HCT116 (cell line): ENCODE measurements at regions not wholly inside any gene's neighbourhood (a gene's known extent, or its start where the extent isn't known, plus 50 kb on each side); places are given as distances from the start of the nearest gene placed in this dataset.
A peak's percentile ranks its signal among the peaks of the same experiment; 100 is the strongest.
"Not testable (repeated sequence)": the region's sequence is repeated elsewhere in the genome, so short reads cannot be mapped to it uniquely, and the experiment has no call there.

Experiments
- ATAC-seq: fragments of 200-7000 bp; cut with Tn5 transposase; 2 replicates; pipeline ENCODE4 v1.9.1; 2020; ENCODE audit warnings: mild to moderate bottlenecking, moderate library complexity
- BruUV-seq: library from RNA; stranded (reverse); fragments of 400-500 nt; replicated peaks from 2 replicates; lab custom pipeline; 2021; lab: Mats Ljungman, UMichigan
- CTCF ChIA-PET: fragments of 300-600 bp; sonication (Branson Sonifier 250); formaldehyde crosslinking; loops from one replicate; lab custom pipeline; 2021; ENCODE audit warnings: antibody characterized with exemption; lab: Charles Lee
- POLR2A ChIA-PET: fragments of 300-600, 350-600 bp; sonication (Branson Sonifier 250); formaldehyde crosslinking; loops from one replicate; lab custom pipeline; 2021; ENCODE audit warnings: antibody characterized with exemption; lab: Charles Lee
- RAD21 ChIA-PET, 2 experiments: fragments of 300-600 bp; sonication (Branson Sonifier 250); formaldehyde crosslinking; loops; one replicate each; lab custom pipeline; 2023; ENCODE audit warnings: low total read pairs in 2 of 2; ENCODE audit not compliant: uncharacterized antibody in 2 of 2, unreplicated experiment in 2 of 2, low non-redundant PET in 1 of 2; lab: Charles Lee
- DNase-seq: peaks from one replicate; pipeline ENCODE4 v3.0.0-alpha.2; 2010; ENCODE audit warnings: low read depth, low spot score
- H2AFZ ChIP-seq: fragments of 200-600 bp; shearing (Covaris generic), sonication (generic); 2 replicates; pipeline ENCODE4 v1.6.1; 2017; ENCODE audit warnings: low read depth, mixed run types, mixed read lengths, antibody characterized with exemption, low read length; ENCODE audit not compliant: poor library complexity, severe bottlenecking
- H3K27ac ChIP-seq: 2 replicates; pipeline ENCODE4 v1.5.1; 2012; ENCODE audit warnings: low read depth, low read length
- H3K27me3 ChIP-seq: fragments of 200-600 bp; sonication (generic); 2 replicates; pipeline ENCODE4 v1.6.1; 2016; ENCODE audit warnings: mixed run types, low read length, mixed read lengths; ENCODE audit not compliant: insufficient read depth
- H3K36me3 ChIP-seq, 2 experiments: fragments of 200-500 bp in 1 of 2; fragments of 200-600 bp in 1 of 2; sonication (Bioruptor generic) in 1 of 2; sonication (generic) in 1 of 2; 2 replicates each; pipeline versions ENCODE4 v1.5.1 to v1.6.1; 2014 to 2016; ENCODE audit warnings: low read length in 2 of 2, inconsistent platforms in 1 of 2, mixed read lengths in 1 of 2, mixed run types in 1 of 2; ENCODE audit not compliant: insufficient read depth in 2 of 2, control insufficient read depth in 1 of 2
- H3K4me1 ChIP-seq, 2 experiments: fragments of 200-600 bp in 1 of 2; sonication (generic) in 1 of 2; 2 replicates each; pipeline versions ENCODE4 v1.5.1 to v1.6.1; 2012 to 2017; ENCODE audit warnings: low read length in 2 of 2, inconsistent platforms in 1 of 2, mild to moderate bottlenecking in 1 of 2, mixed read lengths in 1 of 2, mixed run types in 1 of 2, moderate library complexity in 1 of 2; ENCODE audit not compliant: insufficient read depth in 2 of 2, control insufficient read depth in 1 of 2
- H3K4me2 ChIP-seq: fragments of 200-600 bp; sonication (generic); 2 replicates; pipeline ENCODE4 v1.6.1; 2017; ENCODE audit warnings: mixed run types, low read length, mixed read lengths
- H3K4me3 ChIP-seq, 2 experiments: fragments of 200-600 bp in 1 of 2; sonication (generic) in 1 of 2; replicated peaks in 1 of 2; 2 replicates each; pipeline ENCODE4 v1.5.1; 2011 to 2016; ENCODE audit warnings: low read length in 2 of 2, control low read depth in 1 of 2, low read depth in 1 of 2, mild to moderate bottlenecking in 1 of 2, mixed read lengths in 1 of 2, mixed run types in 1 of 2
- H3K79me2 ChIP-seq: fragments of 200-600 bp; sonication (generic); 2 replicates; pipeline ENCODE4 v1.6.1; 2017; ENCODE audit warnings: mild to moderate bottlenecking, mixed run types, low read length, moderate library complexity, mixed read lengths; ENCODE audit not compliant: insufficient read depth
- H3K9ac ChIP-seq: fragments of 200-600 bp; sonication (generic); 2 replicates; pipeline ENCODE4 v1.6.1; 2016; ENCODE audit warnings: low read length, mixed read lengths
- H3K9me2 ChIP-seq: fragments of 200-600 bp; sonication (generic), shearing (Covaris generic); 2 replicates; pipeline ENCODE4 v1.6.1; 2017; ENCODE audit warnings: mixed run types, mild to moderate bottlenecking, moderate library complexity; ENCODE audit not compliant: insufficient read depth
- H3K9me3 ChIP-seq, 2 experiments: fragments of 200-500 bp in 1 of 2; fragments of 200-600 bp in 1 of 2; sonication (Bioruptor generic) in 1 of 2; sonication (generic) in 1 of 2; 2 replicates each; pipeline ENCODE4 v1.6.1; 2014 to 2017; ENCODE audit warnings: low read length in 2 of 2, mixed read lengths in 2 of 2, inconsistent platforms in 1 of 2, low read depth in 1 of 2, mild to moderate bottlenecking in 1 of 2, mixed run types in 1 of 2, moderate library complexity in 1 of 2; ENCODE audit not compliant: control insufficient read depth in 1 of 2, insufficient read depth in 1 of 2
- H4K20me1 ChIP-seq: fragments of 200-600 bp; sonication (generic), shearing (Covaris generic); 2 replicates; pipeline ENCODE4 v1.6.1; 2017; ENCODE audit warnings: mixed run types, mild to moderate bottlenecking, moderate library complexity; ENCODE audit not compliant: insufficient read depth
- CBX3 ChIP-seq: IDR thresholded peaks from 2 replicates; pipeline ENCODE4 v1.6.1; 2012; ENCODE audit warnings: low read depth
- EZH2phosphoT487 ChIP-seq: fragments of 200-600 bp; IDR thresholded peaks from 2 replicates; pipeline ENCODE4 v1.6.1; 2018; ENCODE audit warnings: antibody characterized with exemption, borderline replicate concordance
- MAX ChIP-seq: IDR thresholded peaks from 2 replicates; pipeline ENCODE4 v1.6.1; 2012
- POLR2A ChIP-seq: IDR thresholded peaks from 2 replicates; pipeline ENCODE4 v1.7.0; 2011; ENCODE audit warnings: borderline replicate concordance; ENCODE audit not compliant: insufficient read depth, insufficient read length; ENCODE audit errors: extremely low read depth
- POLR2AphosphoS5 ChIP-seq: IDR thresholded peaks from 2 replicates; pipeline ENCODE4 v1.6.1; 2011; ENCODE audit warnings: mild to moderate bottlenecking, low read depth, low read length, moderate library complexity
- RAD21 ChIP-seq: IDR thresholded peaks from 2 replicates; pipeline ENCODE4 v1.6.1; 2012; ENCODE audit warnings: low read depth, mild to moderate bottlenecking
- SIN3A ChIP-seq: IDR thresholded peaks from 2 replicates; pipeline ENCODE4 v1.6.1; 2012; ENCODE audit warnings: low read depth
- SRF ChIP-seq: IDR thresholded peaks from 2 replicates; pipeline ENCODE4 v1.6.1; 2012; ENCODE audit warnings: low read depth
- YY1 ChIP-seq: IDR thresholded peaks from 2 replicates; pipeline ENCODE4 v1.6.1; 2011; ENCODE audit warnings: low read length, low read depth, moderate library complexity, mild to moderate bottlenecking; ENCODE audit not compliant: insufficient replicate concordance; ENCODE audit errors: extremely low read depth
- ZNF274 ChIP-seq: fragments of 200-500 bp; sonication (Bioruptor generic); IDR thresholded peaks from 2 replicates; pipeline ENCODE4 v1.6.1; 2014; ENCODE audit warnings: mild to moderate bottlenecking, low read depth, low read length, inconsistent platforms
- intact Hi-C: fragments of 100-400 bp; cut with micrococcal nuclease; formaldehyde crosslinking; loops from 2 replicates; pipeline ENCODE4 v1.10.0; 2022
- TF ChIP-seq, protein P1 (sequence below), 3 experiments: fragments of 200-600 bp in 1 of 3; sonication (generic) in 1 of 3; IDR thresholded peaks in 2 of 3; conservative IDR thresholded peaks in 1 of 3; 2 replicates each; pipeline ENCODE4 v1.5.1; 2012 to 2017; ENCODE audit warnings: low read depth in 2 of 3, low read length in 2 of 3, antibody characterized with exemption in 1 of 3, borderline replicate concordance in 1 of 3, control low read depth in 1 of 3, mild to moderate bottlenecking in 1 of 3, mixed read lengths in 1 of 3, mixed run types in 1 of 3, moderate library complexity in 1 of 3; ENCODE audit not compliant: insufficient read depth in 1 of 3

DNA sequence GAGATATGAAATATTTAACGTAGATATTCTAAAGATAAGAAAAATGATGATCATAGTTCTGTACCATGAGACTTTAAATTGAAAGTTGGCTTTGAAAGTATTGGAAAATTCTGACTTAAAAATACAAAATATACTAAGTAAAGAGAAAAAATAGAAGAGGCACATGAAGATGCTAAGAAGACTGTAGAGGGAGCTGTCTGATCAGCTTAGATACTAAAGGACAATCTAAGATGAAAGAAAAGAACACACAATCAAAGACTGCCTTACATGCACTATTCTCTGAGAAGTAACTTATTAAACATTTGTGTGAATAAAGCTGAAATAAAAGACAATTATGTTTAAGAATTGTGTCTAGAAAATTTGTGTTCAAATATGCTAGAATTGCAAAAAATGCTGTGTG, 55.1 kb downstream of the RBMXL2 start:
- Histone ChIP-seq H3K9me2 (no peaks in the 10 kb centered on the region), H3K4me3 (no peak overlapping the region), H3K36me3 (no peaks in the 10 kb centered on the region), H3K79me2 (no peaks in the 10 kb centered on the region), H2AFZ (no peak overlapping the region), H3K4me1 (no peaks in the 10 kb centered on the region), H3K9ac (no peak overlapping the region), H4K20me1 (no peaks in the 10 kb centered on the region), H3K27me3 (peaks cover 29% of the 10 kb centered on the region), H3K4me2 (no peak overlapping the region), H3K27ac (no peak overlapping the region), H3K9me3 (no peaks in the 10 kb centered on the region)
- BruUV-seq, result no TSS peak
- ATAC-seq, result no peak
- RAD21 ChIA-PET, result no interaction called here
- DNase-seq, result peak; percentile 8
- intact Hi-C loops, result no loop called here
- CTCF ChIA-PET, result interaction anchor here (1.0 to 1.4 kb wide), 2 partner anchors 513 to 522 kb away, joined by 3 read pairs; no protein-coding TSS in a partner anchor
- TF ChIP-seq MAX, result no peak
- no peak for TF ChIP-seq POLR2A
- no peak for TF ChIP-seq ZNF274
- TF ChIP-seq, protein P1, sequence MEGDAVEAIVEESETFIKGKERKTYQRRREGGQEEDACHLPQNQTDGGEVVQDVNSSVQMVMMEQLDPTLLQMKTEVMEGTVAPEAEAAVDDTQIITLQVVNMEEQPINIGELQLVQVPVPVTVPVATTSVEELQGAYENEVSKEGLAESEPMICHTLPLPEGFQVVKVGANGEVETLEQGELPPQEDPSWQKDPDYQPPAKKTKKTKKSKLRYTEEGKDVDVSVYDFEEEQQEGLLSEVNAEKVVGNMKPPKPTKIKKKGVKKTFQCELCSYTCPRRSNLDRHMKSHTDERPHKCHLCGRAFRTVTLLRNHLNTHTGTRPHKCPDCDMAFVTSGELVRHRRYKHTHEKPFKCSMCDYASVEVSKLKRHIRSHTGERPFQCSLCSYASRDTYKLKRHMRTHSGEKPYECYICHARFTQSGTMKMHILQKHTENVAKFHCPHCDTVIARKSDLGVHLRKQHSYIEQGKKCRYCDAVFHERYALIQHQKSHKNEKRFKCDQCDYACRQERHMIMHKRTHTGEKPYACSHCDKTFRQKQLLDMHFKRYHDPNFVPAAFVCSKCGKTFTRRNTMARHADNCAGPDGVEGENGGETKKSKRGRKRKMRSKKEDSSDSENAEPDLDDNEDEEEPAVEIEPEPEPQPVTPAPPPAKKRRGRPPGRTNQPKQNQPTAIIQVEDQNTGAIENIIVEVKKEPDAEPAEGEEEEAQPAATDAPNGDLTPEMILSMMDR (IDR thresholded peaks at IDR 0.05 in 2 of 3, conservative IDR thresholded peaks at IDR 0.05 in 1 of 3; ENCODE audit: borderline replicate concordance in 1 of 3, insufficient read depth in 1 of 3, low read depth in 2 of 3, low read length in 2 of 3), result peak; percentile 28 to 44 (median 29); a peak in 4 of 6 replicates
- peak; percentile 47 for TF ChIP-seq RAD21
- no peak for TF ChIP-seq CBX3
- TF ChIP-seq EZH2phosphoT487, result no peak
- no peak for TF ChIP-seq SIN3A
- no peak for TF ChIP-seq YY1
- TF ChIP-seq POLR2AphosphoS5, result no peak
- no peak for TF ChIP-seq SRF
- POLR2A ChIA-PET, result no interaction called here

- BruUV-seq, H3K9me2 ChIP-seq, H3K27me3 ChIP-seq, H3K4me2 ChIP-seq, H3K79me2 ChIP-seq, H3K36me3 ChIP-seq, CTCF ChIA-PET, POLR2A ChIA-PET, H3K4me1 ChIP-seq, RAD21 ChIA-PET, H2AFZ ChIP-seq, H3K4me3 ChIP-seq, ATAC-seq, H4K20me1 ChIP-seq, intact Hi-C loops, H3K9me3 ChIP-seq, DNase-seq, H3K27ac ChIP-seq, H3K9ac ChIP-seq: not testable (repeated sequence)
These were observed 61.3 kb downstream of the RBMXL2 start for GRCh38 chr11:7150104-7150503.
